GM04503 (cell line): ENCODE measurements at regions not wholly inside any gene's neighbourhood (a gene's known extent, or its start where the extent isn't known, plus 50 kb on each side); places are given as distances from the start of the nearest gene placed in this dataset.

Experiments used
- DNase-seq: peaks from one replicate; pipeline ENCODE4 v3.0.0-alpha.2; 2012; ENCODE audit warnings: low read depth

- DNase-seq: no peak
Measured at GRCh38 chr2:145038041-145038525, 518.2 kb upstream of the ZEB2 start.

DNA sequence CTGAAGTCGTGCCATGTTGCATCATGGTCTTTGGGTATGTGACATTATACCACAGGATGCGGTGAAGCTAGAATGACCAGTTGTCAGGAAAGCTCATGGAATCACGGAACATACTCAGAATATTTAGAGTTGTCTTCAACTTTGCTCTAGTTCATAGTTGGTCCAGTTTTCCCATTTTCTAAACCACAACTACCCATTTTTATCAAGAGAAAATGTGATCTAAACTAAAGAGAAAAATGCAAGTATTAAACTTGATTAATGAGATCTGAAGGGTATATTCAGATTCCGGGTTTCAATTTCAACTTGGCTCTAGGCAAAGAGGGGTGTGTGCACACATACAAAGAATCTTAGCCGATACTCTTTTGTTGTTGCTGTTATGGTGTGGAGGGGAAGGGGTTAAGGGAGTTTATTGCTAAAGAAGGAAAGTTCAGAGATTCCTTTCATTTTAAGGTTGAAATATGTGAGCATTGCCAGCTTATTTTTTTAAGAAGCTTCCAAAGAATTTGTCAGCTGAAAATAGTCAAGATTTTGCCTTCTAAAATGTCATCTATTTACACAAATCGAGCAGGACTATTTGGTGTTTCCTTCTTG is 516.6 kb upstream of the ZEB2 start:
- peak; percentile 85 for DNase-seq

DNA sequence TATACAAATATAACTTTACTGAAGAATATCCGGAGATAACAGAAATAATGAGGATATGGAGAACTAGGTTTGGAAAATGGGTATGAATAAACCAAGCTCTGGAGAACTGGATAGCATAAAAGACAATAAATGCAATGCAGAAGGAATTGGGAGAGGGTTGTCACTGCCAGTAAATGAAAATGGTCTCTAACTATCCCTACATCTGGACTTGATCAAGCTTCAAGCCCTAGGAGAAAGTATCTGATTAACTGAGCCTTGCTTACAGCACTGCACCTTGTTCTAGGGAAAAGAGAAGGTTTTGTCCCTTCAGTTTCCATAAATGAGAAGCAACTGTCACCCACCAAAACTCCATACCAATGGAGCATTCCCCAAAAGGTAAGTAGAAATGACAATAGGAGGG is 514.6 kb upstream of the ZEB2 start:
- DNase-seq: no peak

DNA sequence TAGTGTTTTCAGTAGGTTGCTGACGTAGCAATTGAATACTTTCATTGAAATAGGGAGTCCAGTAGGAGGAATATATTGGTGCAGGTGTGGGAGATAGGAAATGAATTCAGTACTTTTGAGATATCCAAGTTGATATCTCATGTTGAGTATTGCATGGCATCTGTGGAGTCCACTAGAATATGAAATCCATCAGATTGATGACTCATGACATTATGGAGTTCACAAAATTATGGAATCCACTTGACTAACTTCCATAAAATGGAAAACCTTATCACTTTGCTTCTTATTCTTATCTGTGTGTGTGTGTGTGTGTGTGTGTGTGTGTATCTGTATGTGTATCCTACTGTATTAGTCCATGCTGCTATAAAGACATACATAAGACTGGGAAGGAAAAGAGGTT is 513.5 kb upstream of the ZEB2 start:
- no peak for DNase-seq

- no peak for DNase-seq
Measured at GRCh38 chr2:145032791-145033190, 512.9 kb upstream of the ZEB2 start.

DNA sequence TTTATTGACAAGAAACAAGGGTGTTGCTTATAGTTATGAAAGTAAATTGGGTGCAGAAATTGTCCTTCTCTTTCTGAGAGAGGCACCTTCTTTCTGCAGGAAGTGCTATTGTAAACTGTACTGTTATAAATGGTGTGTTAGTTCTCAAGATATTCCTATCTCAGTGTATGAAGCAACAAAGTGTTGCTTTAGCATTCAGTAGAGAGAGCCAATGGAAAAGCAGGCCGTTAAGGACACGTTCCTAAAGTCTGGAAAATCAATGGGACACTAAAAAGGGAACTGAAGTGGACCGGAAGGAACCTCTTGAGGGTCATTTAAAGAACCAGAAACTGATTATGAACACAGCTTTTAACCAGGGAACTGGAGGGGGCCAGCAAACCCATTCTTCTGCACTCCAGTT is 510.0 kb upstream of the ZEB2 start:
- no peak for DNase-seq

DNA sequence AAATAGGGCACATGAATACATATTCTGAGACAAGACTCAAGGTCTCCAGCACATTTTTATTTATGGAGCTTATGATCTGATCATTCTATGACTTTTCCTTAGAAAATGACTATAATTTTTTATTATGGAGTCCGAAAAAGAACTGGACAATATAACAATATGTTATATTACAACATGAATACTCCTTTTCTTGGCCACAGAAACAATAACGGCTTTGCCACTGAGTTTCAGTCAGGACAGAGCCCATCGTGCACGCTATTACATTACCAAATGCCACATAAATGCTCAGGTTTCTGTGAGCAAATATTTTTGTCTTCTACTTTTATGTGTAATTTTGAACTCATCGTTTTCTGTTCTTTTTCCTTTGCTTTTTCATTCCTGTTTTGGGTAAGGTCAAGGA is 509.2 kb upstream of the ZEB2 start:
- DNase-seq: no peak

DNA sequence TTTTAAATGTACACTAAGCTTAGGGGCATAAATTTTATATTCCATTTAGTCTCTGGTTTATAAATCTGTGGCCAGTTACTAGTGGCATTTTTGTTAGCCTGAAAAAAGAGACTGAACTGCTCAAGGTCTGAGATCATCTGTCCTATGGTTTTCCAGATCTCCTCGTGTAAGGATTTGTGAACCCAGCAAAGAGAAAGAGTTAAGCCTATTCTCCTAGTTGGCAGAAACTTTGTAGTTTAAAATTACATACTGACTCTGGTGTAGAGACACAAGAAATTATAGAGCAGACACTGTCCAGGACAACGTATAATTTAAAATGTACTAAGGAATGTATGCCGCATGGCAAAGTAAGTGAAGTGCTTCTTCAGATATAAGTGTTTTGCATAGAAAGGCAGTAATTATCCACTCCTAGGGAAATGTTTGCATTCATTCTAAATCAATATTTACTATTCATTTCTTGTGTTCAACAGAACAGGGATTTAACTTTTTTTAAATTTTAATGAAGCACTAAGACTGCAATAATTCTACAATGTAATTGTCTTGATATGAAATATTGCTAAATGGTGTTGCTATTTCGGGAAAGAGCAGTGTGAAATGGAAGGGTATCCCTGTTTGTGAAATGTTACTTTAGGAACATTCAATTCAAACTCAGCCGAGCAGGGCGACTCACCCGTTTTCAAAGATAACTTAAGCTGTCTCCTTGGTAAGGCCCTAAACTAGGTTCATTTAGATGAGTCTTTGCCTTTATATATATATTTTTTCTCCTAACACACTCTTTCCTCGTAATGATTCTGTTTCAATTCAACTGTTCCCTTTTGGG is 508.4 kb upstream of the ZEB2 start:
- no peak for DNase-seq

DNA sequence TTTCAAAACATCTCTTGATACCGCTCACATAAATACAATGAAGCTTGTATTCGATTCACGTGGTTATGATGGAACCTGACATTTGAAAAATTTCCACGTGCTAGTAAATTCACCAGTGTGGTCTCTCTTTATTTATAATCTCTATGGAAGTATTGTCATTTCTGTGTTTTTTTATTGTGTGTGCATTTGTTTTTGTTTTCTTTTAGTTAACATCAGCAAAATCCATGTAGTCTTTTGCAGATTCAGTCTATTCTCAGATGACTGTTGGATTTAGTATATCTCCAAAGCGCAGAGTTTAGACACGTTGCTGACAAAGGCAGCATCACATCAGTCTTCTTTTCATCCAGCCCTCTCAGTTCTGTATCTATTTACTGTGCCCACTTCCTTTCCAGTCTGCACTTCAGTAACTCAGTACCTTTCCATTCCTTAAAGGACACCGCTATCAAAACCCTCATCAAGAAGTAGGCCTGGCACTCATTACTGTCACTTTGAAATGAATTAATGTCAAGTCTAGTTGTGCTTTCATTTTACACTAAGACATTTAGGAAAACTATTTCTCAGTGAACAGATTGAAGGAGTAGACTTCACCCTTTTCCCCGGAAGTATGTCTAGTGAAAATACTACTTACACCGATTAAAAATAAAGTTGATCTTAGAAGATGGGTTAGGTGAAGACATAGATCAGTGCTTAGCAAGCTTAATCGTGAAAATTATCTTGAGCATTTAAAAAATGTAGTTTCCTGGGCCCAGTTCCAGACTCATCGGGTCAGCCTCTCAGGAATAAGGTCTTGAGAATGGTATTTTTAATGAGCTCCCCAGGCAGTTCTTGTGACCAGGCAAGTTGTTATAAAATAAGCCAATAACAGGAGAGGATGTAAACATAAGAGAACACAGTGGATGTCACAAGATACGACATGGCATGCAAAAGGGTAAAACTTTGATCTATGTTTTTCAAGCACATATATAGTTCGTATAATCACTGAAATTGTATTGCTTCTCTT is 506.8 kb upstream of the ZEB2 start:
- DNase-seq: no peak

GRCh38 chr2:145025382-145025781 is 505.5 kb upstream of the ZEB2 start:
- no peak for DNase-seq

GRCh38 chr2:145023334-145023934 is 503.5 kb upstream of the ZEB2 start:
- no peak for DNase-seq

DNA sequence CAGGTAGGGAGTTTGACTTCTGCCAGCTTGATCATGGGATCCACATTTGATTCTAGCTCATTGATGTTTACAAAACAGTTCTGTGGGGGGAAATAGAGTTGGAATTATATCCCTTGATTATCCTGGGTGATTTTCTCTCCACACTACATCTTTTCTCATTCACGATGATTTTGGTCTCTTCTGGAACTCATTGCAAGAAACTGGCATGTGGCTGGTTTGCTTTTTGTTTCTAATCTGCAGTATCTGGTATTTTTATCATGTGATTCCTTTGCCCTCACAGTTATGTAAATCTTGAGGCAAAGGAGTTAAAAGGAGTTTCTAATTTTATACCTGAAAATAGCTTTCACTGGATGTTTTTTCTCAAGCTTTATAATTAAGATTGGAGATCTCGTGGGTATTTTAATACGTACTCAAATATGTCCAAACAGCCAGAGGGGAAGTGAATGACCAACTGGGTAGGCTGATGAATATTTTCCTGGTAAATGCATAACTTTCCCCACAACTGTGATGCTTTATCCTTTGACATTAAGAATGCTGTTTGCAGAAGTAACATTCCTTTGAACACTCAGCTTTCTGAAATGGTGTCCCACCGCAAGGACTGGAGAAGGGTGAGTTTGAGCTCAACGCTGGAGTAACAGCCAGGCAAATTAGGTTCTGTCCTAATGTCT is 502.9 kb upstream of the ZEB2 start:
- peak; percentile 83 for DNase-seq

GRCh38 chr2:145021962-145022665 is 502.2 kb upstream of the ZEB2 start:
- DNase-seq: no peak

DNA sequence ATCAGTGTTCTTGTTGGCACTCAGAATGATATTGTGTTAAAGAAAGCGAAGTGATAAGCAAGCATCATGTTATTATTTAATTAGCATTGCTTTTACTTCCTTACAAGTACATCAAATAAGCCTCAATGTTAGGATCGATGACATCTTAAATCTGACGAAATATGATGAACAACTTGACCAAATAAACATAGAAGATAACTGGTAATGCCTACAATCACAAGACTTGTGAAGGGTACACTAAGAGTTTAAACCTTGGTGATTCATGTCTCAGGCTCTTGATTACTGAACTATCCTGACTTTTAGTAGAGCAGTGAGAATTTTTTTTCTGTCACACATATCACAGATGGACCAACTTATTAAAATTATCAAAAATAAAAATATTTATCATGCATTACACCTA is 500.8 kb upstream of the ZEB2 start:
- DNase-seq: no peak

DNA sequence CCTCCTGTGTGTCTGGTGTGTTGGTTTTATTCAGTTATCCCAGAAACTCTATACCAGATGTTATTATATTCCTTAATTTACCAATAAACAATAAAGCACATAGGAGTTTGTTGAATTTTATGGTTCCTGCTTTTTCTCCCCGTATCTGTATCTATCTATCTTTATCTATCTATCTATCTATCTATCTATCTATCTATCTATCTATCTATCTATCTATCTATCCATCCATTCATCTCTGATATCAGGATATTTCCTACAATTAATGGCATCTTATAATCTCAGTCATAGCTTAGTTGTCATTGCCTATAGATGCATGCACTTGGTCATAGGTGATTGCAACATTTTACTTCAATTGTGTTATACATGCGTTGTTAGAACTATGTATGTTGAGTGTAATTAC is 500.2 kb upstream of the ZEB2 start:
- no peak for DNase-seq

DNA sequence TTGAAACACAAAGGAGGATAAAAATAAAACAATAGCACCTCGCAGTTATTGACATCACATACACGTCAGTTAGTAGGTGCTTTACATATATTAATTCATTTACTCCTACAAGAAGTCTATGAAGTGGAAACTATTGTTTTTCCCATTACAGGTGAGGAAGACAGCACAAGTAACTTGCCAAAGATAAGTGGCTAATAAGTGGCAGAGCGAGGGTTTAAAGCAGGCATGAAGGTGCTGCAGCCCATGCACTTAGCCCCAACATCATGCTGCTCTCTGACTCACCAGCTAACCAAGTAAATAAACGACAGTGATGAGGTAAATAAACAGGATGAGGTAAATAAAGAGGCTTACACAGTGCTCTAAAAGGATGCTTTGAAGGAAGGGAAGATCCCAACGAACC is 498.6 kb upstream of the ZEB2 start:
- DNase-seq: no peak

DNA sequence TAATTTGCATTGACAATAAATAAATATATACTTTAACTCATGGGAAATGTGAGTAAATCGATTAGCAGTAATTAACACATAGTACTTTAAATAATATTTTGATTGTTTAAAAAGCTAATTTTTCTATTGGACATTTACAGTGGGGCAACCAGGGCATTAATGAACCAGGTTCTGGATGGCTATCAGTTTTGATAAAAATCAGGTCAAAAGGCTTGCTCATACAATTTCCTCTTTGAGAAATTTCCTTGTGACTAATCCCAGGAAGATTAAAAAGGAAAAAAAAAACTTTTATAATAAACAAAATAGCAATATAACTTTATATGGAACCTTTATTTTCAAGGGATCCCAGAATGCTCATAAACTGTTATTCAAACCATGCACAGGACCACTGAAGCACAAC is 497.2 kb upstream of the ZEB2 start:
- no peak for DNase-seq

- DNase-seq: no peak
Measured at GRCh38 chr2:145016711-145017110, 496.8 kb upstream of the ZEB2 start.

- DNase-seq: no peak
Measured at GRCh38 chr2:145015561-145015960, 495.6 kb upstream of the ZEB2 start.

GRCh38 chr2:145012806-145013205 is 492.9 kb upstream of the ZEB2 start:
- no peak for DNase-seq

DNA sequence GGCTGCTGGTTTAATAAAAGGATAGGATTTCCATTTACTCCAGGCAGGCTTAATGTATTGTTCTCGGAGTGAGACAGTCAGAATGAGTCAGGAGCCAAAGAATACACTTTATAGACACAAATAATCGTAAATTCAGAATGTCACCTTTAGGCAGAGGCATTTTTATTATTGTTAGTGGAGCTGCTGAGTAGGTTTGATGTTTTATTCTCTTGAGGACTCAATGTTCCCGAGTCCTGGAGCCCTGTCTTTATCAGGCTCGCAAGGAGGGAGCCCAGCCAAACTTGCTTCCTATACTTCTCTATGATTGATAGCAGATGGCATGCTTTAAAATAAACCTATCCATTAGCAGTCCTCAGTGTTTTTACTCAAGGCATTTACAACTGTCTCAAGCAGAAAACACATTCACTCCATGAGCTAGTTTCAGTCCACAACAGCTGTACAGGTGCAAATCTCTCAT is 492.3 kb upstream of the ZEB2 start:
- DNase-seq: no peak
